ENCODE measurements at regions not wholly inside any gene's neighbourhood (a gene's known extent, or its start where the extent isn't known, plus 50 kb on each side); places are given as distances from the start of the nearest gene placed in this dataset.

DNA sequence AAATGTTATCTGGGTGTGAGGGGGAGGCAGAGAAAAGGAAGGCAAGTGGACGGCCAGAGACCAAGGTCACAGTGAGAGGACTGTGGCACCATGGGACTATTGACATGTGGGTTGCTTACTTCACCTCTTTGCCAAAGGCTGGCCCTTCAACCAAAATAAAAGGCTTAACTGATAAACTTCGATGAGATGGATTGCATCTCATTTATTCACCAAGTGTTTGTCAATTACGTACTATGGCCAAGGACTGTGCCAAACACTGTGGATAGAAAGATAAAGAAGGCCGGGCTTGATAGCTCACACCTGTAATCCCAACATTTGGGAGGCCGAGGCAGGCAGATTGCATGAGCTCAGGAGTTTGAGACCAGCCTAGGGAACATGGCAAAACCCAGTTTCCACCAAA, 98.7 kb upstream of the CCBE1 start:
- TF ChIP-seq, protein P1, sequence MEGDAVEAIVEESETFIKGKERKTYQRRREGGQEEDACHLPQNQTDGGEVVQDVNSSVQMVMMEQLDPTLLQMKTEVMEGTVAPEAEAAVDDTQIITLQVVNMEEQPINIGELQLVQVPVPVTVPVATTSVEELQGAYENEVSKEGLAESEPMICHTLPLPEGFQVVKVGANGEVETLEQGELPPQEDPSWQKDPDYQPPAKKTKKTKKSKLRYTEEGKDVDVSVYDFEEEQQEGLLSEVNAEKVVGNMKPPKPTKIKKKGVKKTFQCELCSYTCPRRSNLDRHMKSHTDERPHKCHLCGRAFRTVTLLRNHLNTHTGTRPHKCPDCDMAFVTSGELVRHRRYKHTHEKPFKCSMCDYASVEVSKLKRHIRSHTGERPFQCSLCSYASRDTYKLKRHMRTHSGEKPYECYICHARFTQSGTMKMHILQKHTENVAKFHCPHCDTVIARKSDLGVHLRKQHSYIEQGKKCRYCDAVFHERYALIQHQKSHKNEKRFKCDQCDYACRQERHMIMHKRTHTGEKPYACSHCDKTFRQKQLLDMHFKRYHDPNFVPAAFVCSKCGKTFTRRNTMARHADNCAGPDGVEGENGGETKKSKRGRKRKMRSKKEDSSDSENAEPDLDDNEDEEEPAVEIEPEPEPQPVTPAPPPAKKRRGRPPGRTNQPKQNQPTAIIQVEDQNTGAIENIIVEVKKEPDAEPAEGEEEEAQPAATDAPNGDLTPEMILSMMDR (IDR thresholded peaks at IDR 0.05 in 2 of 3, conservative IDR thresholded peaks at IDR 0.05 in 1 of 3; ENCODE audit: borderline replicate concordance in 1 of 3, insufficient read depth in 1 of 3, low read depth in 2 of 3, low read length in 2 of 3) = no peak
- no peak for TF ChIP-seq TCF7L2 (IDR thresholded peaks at IDR 0.05; ENCODE audit: borderline replicate concordance, extremely low read depth, insufficient read depth, insufficient read length)
- no peak for TF ChIP-seq EZH2phosphoT487 (IDR thresholded peaks at IDR 0.05; ENCODE audit: borderline replicate concordance)
- TF ChIP-seq, protein P2, sequence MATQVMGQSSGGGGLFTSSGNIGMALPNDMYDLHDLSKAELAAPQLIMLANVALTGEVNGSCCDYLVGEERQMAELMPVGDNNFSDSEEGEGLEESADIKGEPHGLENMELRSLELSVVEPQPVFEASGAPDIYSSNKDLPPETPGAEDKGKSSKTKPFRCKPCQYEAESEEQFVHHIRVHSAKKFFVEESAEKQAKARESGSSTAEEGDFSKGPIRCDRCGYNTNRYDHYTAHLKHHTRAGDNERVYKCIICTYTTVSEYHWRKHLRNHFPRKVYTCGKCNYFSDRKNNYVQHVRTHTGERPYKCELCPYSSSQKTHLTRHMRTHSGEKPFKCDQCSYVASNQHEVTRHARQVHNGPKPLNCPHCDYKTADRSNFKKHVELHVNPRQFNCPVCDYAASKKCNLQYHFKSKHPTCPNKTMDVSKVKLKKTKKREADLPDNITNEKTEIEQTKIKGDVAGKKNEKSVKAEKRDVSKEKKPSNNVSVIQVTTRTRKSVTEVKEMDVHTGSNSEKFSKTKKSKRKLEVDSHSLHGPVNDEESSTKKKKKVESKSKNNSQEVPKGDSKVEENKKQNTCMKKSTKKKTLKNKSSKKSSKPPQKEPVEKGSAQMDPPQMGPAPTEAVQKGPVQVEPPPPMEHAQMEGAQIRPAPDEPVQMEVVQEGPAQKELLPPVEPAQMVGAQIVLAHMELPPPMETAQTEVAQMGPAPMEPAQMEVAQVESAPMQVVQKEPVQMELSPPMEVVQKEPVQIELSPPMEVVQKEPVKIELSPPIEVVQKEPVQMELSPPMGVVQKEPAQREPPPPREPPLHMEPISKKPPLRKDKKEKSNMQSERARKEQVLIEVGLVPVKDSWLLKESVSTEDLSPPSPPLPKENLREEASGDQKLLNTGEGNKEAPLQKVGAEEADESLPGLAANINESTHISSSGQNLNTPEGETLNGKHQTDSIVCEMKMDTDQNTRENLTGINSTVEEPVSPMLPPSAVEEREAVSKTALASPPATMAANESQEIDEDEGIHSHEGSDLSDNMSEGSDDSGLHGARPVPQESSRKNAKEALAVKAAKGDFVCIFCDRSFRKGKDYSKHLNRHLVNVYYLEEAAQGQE (IDR thresholded peaks at IDR 0.05; ENCODE audit: low read depth) = no peak
- TF ChIP-seq POLR2A (IDR thresholded peaks at IDR 0.05; ENCODE audit: borderline replicate concordance, extremely low read depth, insufficient read depth, insufficient read length) = no peak
- no peak for TF ChIP-seq SP1 (IDR thresholded peaks at IDR 0.05; ENCODE audit: low read depth)
- TF ChIP-seq RAD21 (IDR thresholded peaks at IDR 0.05; ENCODE audit: low read depth) = no peak
